Mesothelial cell of epicardium (in vitro differentiated cells): ENCODE measurements at regions not wholly inside any gene's neighbourhood (a gene's known extent, or its start where the extent isn't known, plus 50 kb on each side); places are given as distances from the start of the nearest gene placed in this dataset.
"Not testable (repeated sequence)": the region's sequence is repeated elsewhere in the genome, so short reads cannot be mapped to it uniquely, and the experiment has no call there.

ENCODE experiments used
- DNase-seq, 2 experiments: peaks; one replicate each; pipeline ENCODE4 v3.0.0; 2021; ENCODE audit warnings: low spot score in 2 of 2; ENCODE audit not compliant: unreplicated experiment in 2 of 2
- H3K27ac Mint-ChIP-seq: 2 replicates; pipeline ENCODE4 v1.8.0; 2021; ENCODE audit warnings: mixed read lengths
- H3K27me3 Mint-ChIP-seq: 2 replicates; pipeline ENCODE4 v1.8.0; 2021; ENCODE audit warnings: low read depth, mixed read lengths
- H3K36me3 Mint-ChIP-seq: 2 replicates; pipeline ENCODE4 v1.8.0; 2021; ENCODE audit warnings: mixed read lengths
- H3K4me1 Mint-ChIP-seq: 2 replicates; pipeline ENCODE4 v1.8.0; 2021; ENCODE audit warnings: mixed read lengths
- H3K4me3 Mint-ChIP-seq: 2 replicates; pipeline ENCODE4 v1.8.0; 2021; ENCODE audit warnings: mild to moderate bottlenecking, moderate library complexity, mixed read lengths
- H3K9me3 Mint-ChIP-seq: 2 replicates; pipeline ENCODE4 v1.8.0; 2021; ENCODE audit warnings: mixed read lengths
- CTCF ChIP-seq: fragments of 200-600 bp; sonication (generic); IDR thresholded peaks from one replicate; pipeline ENCODE4 v1.5.0; 2021; ENCODE audit warnings: antibody characterized with exemption; ENCODE audit not compliant: unreplicated experiment

GRCh38 chr19:27806471-27807070 is 1406.4 kb downstream of the UQCRFS1 start:
- TF ChIP-seq CTCF = no peak
- no peak overlapping the region for H3K27ac Mint-ChIP-seq
- no peak for DNase-seq
- no peaks in the 10 kb centered on the region for H3K4me1 Mint-ChIP-seq
- H3K36me3 Mint-ChIP-seq = peaks cover 26% of the 10 kb centered on the region
- H3K4me3 Mint-ChIP-seq = no peak overlapping the region
- H3K27me3 Mint-ChIP-seq = no peaks in the 10 kb centered on the region
- peaks cover 49% of the 10 kb centered on the region for H3K9me3 Mint-ChIP-seq

DNA sequence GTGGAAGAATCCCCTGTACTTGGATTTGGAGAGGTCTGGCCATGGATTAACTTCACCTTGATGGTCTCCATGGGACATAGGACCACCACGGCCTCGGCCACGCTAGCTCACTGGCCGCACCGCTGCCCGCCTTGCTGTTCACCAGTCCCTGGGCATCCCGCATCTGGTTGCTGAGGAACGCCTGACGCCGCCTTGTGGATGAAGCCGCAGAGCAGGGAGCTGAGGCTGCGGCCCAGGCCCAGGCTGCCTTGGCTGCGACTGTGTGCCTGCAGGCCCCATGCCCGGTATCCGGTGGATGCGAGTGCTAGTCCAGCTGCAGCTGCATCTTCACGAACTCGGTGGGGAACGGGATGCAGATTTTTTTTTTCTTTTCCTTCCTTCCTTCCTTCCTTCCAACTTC is 1407.1 kb downstream of the UQCRFS1 start:
- no peak for TF ChIP-seq CTCF
- Mint-ChIP-seq H3K36me3 (peaks cover 31% of the 10 kb centered on the region), H3K27me3 (no peaks in the 10 kb centered on the region), H3K9me3 (peaks cover 55% of the 10 kb centered on the region), H3K4me3 (no peak overlapping the region), H3K27ac (no peak overlapping the region), H3K4me1 (no peaks in the 10 kb centered on the region)
- no peak for DNase-seq

- not testable (repeated sequence) for H3K27me3 Mint-ChIP-seq, H3K27ac Mint-ChIP-seq, H3K4me3 Mint-ChIP-seq, H3K4me1 Mint-ChIP-seq, DNase-seq
- peaks cover 33% of the 10 kb centered on the region for H3K9me3 Mint-ChIP-seq
- H3K36me3 Mint-ChIP-seq = peaks cover 43% of the 10 kb centered on the region
Measured at GRCh38 chr19:27802293-27802692, 1410.7 kb downstream of the UQCRFS1 start.

DNA sequence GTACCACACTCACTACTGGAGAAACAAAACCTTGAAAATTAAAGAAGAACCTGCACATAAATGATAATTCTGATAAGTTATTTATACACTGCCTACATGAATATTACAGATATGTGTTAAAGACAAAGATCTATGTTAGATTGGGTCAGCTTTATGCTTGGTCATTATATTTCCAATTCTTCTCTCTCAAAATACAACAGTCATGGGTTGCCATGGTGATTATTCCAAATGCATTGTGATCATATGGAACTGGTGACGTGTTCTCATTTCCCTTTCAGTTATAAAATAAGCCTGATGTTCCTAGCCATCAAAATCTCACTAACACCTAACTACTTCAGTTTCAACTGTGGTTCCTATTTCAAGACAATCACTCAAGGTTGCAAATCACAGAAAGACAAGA is 1416.4 kb downstream of the UQCRFS1 start:
- H3K36me3 Mint-ChIP-seq = peaks cover 19% of the 10 kb centered on the region
- H3K4me1 Mint-ChIP-seq = peaks cover 14% of the 10 kb centered on the region
- H3K27ac Mint-ChIP-seq = no peak overlapping the region
- H3K27me3 Mint-ChIP-seq = no peaks in the 10 kb centered on the region
- H3K9me3 Mint-ChIP-seq = peaks cover 7% of the 10 kb centered on the region
- no peak for DNase-seq
- TF ChIP-seq CTCF = no peak
- H3K4me3 Mint-ChIP-seq = no peak overlapping the region

DNA sequence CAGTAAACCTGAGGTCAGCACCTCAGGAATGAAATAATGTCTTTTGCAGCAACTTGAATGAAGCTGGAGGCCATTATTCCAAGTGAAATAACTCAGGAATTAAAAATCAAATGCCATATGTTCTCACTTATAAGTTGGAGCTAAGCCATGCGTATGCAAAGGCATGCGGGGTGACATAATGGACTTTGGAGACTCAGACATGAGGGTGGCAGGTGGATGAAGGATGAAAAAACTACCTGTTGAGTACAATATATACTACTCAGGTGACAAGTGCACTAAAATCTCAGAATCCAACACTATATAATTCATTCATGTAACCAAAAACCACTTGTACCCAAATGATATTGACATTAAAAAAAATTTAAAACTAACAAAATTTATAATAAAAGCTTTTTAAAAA is 1416.9 kb downstream of the UQCRFS1 start:
- Mint-ChIP-seq H3K27ac (no peak overlapping the region), H3K4me1 (peaks cover 14% of the 10 kb centered on the region), H3K4me3 (peak overlapping the region; percentile 23), H3K27me3 (no peaks in the 10 kb centered on the region), H3K36me3 (peaks cover 17% of the 10 kb centered on the region), H3K9me3 (peaks cover 4% of the 10 kb centered on the region)
- TF ChIP-seq CTCF = no peak
- DNase-seq = no peak

DNA sequence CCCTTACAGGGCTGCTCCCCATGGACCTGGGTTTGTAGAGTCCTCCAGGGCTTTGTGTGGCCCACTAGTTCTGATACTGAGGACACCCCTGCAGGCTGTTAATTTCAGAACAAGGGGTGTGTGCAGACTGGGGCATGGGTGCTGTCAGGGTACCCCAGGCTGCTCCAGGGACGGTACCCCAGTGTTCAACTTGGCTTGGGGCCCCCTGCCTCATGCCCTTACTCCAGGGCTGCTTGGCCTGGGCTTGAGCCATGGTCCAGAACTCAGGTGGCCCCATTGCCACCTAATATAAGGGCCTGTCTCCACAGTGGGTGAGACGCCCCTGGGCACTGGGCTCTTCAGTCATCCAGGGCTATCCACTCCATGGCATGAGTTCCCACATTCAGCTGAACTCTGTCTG is 1417.6 kb downstream of the UQCRFS1 start:
- H3K36me3 Mint-ChIP-seq = peaks cover 17% of the 10 kb centered on the region

More for the DNA sequence above, 1417.6 kb downstream of the UQCRFS1 start:
- H3K27me3 Mint-ChIP-seq = no peaks in the 10 kb centered on the region
- H3K4me3 Mint-ChIP-seq = peak overlapping the region; percentile 94
- H3K27ac Mint-ChIP-seq = no peak overlapping the region
- no peak for DNase-seq
- peaks cover 16% of the 10 kb centered on the region for H3K4me1 Mint-ChIP-seq
- TF ChIP-seq CTCF = no peak
- peaks cover 7% of the 10 kb centered on the region for H3K9me3 Mint-ChIP-seq
